Kasumi-1 (cell line): ENCODE measurements at regions not wholly inside any gene's neighbourhood (a gene's known extent, or its start where the extent isn't known, plus 50 kb on each side); places are given as distances from the start of the nearest gene placed in this dataset.

Experiments
- DNase-seq, 2 experiments: peaks; one replicate each; lab custom pipeline; 2025; lab: John Stamatoyannopoulos, UW

DNA sequence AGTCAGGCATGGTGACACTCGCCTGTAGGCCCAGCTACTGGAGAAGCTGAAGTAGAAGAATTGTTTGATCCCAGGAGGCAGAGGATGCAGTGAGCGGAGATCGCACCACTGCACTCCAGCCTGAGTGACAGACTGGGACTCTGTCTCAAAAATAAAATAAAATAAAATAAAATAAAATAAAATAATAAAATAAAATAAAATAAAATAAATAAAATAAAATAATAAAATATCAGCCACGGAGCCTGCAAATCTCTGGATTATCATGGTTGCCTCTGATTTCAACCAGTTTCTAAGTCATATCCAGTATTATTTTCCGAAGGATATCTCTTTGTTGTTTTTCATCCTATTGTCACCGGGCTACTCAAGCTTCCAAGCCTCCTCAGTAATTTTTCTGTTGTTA lies 51.7 kb upstream of the FZD8 start:
- no peak for DNase-seq
